Fibroblast of pulmonary artery (primary cell): ENCODE measurements at regions not wholly inside any gene's neighbourhood (a gene's known extent, or its start where the extent isn't known, plus 50 kb on each side); places are given as distances from the start of the nearest gene placed in this dataset.

ENCODE experiments used
- DNase-seq: peaks from one replicate; pipeline ENCODE4 v3.0.0-alpha.2; 2010; ENCODE audit warnings: low read depth
- H3K4me3 ChIP-seq: replicated peaks from 2 replicates; pipeline ENCODE4 v1.5.1; 2011; ENCODE audit warnings: low read depth, mild to moderate bottlenecking, control low read depth, low read length, moderate library complexity
- CTCF ChIP-seq: IDR thresholded peaks from 2 replicates; pipeline ENCODE4 v1.5.1; 2011; ENCODE audit warnings: mild to moderate bottlenecking, control low read depth, low read length, inconsistent platforms; ENCODE audit errors: missing control alignments

GRCh38 chr13:104683789-104684188 lies 1617.6 kb upstream of the SLC10A2 start:
- no peak for TF ChIP-seq CTCF
- H3K4me3 ChIP-seq = no peak overlapping the region
- no peak for DNase-seq

- H3K4me3 ChIP-seq = no peak overlapping the region
- TF ChIP-seq CTCF = no peak
- DNase-seq = no peak
Observed at GRCh38 chr13:104678161-104678560, 1611.9 kb upstream of the SLC10A2 start.

GRCh38 chr13:104671901-104672300 lies 1605.7 kb upstream of the SLC10A2 start:
- no peak for TF ChIP-seq CTCF
- DNase-seq = no peak
- no peak overlapping the region for H3K4me3 ChIP-seq

GRCh38 chr13:104657196-104657595 lies 1591.0 kb upstream of the SLC10A2 start:
- DNase-seq = no peak
- no peak overlapping the region for H3K4me3 ChIP-seq
- no peak for TF ChIP-seq CTCF

- no peak overlapping the region for H3K4me3 ChIP-seq
- no peak for DNase-seq
- no peak for TF ChIP-seq CTCF
Observed at GRCh38 chr13:104650431-104650830, 1584.2 kb upstream of the SLC10A2 start.

- no peak for TF ChIP-seq CTCF
- no peak for DNase-seq
- H3K4me3 ChIP-seq = no peak overlapping the region
Observed at GRCh38 chr13:104648291-104648690, 1582.1 kb upstream of the SLC10A2 start.

GRCh38 chr13:104645786-104646185 lies 1579.6 kb upstream of the SLC10A2 start:
- H3K4me3 ChIP-seq = no peak overlapping the region
- no peak for TF ChIP-seq CTCF
- no peak for DNase-seq
